SK-N-SH (cell line): ENCODE measurements at regions not wholly inside any gene's neighbourhood (a gene's known extent, or its start where the extent isn't known, plus 50 kb on each side); places are given as distances from the start of the nearest gene placed in this dataset.

Source experiments
- CTCF ChIP-seq: fragments of 200-600 bp; sonication (generic); IDR thresholded peaks from 2 replicates; pipeline ENCODE4 v1.6.1; 2017; ENCODE audit warnings: antibody characterized with exemption, mild to moderate bottlenecking, moderate library complexity
- MAX ChIP-seq: IDR thresholded peaks from 2 replicates; pipeline ENCODE4 v1.4.0; 2012; ENCODE audit warnings: low read depth
- POLR2AphosphoS5 ChIP-seq: IDR thresholded peaks from 2 replicates; pipeline ENCODE4 v1.6.1; 2012; ENCODE audit warnings: low read depth, low read length
- RAD21 ChIP-seq: IDR thresholded peaks from 2 replicates; pipeline ENCODE4 v1.6.1; 2012; ENCODE audit warnings: mild to moderate bottlenecking, low read length
- SIN3A ChIP-seq: IDR thresholded peaks from 2 replicates; pipeline ENCODE4 v1.6.1; 2012; ENCODE audit warnings: low read depth, mild to moderate bottlenecking, low read length, moderate library complexity, borderline replicate concordance

- TF ChIP-seq SIN3A (no peak), CTCF (no peak), POLR2AphosphoS5 (no peak), RAD21 (no peak), MAX (no peak)
These were observed 151.5 kb upstream of the C2CD4B start for GRCh38 chr15:62316413-62317060.
